ENCODE measurements at regions not wholly inside any gene's neighbourhood (a gene's known extent, or its start where the extent isn't known, plus 50 kb on each side); places are given as distances from the start of the nearest gene placed in this dataset.
"Not testable (repeated sequence)": the region's sequence is repeated elsewhere in the genome, so short reads cannot be mapped to it uniquely, and the experiment has no call there.

DNA sequence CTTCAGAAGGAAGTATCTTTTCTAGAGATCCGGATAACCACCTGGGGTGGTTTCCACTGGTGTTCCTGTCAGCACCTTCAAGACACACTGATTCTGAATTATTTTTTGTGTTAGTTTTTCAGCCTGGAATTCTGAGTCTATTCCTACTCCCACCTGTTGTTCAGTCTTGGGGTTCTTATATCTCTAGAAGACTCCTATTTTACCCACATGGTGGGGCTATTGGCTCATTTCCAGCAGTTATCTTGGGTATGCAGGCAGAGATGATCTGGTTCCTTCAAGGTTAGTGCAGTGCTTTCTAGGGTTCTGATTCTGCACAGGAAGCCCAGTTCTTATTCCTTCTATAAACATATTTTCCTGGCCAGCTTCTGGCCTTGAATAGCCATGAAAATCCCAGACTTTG, 175.6 kb upstream of the PDE7B start:
- H3K4me3 ChIP-seq, result no peak overlapping the region
- no peaks in the 10 kb centered on the region for H3K36me3 ChIP-seq
- H3K27me3 ChIP-seq, result no peaks in the 10 kb centered on the region
- in situ Hi-C loops (cut with MboI; ENCODE audit: low pct_ligation_motif_present in 1 of 4, low pct_unique_long_range_greater_than_20kb in 1 of 4, low sequenced_read_pairs in 3 of 4) (no loop called here), intact Hi-C loops (cut with DNase I; ENCODE audit: low total_unique reads) (no loop called here)
- H3K4me1 ChIP-seq, result no peaks in the 10 kb centered on the region
- no peaks in the 10 kb centered on the region for H3K9me3 ChIP-seq
- TF ChIP-seq, protein P1, sequence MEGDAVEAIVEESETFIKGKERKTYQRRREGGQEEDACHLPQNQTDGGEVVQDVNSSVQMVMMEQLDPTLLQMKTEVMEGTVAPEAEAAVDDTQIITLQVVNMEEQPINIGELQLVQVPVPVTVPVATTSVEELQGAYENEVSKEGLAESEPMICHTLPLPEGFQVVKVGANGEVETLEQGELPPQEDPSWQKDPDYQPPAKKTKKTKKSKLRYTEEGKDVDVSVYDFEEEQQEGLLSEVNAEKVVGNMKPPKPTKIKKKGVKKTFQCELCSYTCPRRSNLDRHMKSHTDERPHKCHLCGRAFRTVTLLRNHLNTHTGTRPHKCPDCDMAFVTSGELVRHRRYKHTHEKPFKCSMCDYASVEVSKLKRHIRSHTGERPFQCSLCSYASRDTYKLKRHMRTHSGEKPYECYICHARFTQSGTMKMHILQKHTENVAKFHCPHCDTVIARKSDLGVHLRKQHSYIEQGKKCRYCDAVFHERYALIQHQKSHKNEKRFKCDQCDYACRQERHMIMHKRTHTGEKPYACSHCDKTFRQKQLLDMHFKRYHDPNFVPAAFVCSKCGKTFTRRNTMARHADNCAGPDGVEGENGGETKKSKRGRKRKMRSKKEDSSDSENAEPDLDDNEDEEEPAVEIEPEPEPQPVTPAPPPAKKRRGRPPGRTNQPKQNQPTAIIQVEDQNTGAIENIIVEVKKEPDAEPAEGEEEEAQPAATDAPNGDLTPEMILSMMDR (IDR thresholded peaks at IDR 0.05), result no peak
- TF ChIP-seq POLR2A (IDR thresholded peaks at IDR 0.05) (no peak), EP300 (IDR thresholded peaks at IDR 0.05; ENCODE audit: low read depth) (no peak), POLR2AphosphoS5 (IDR thresholded peaks at IDR 0.05) (no peak)
- WGBS, 2 donors (ENCODE audit: low coverage in 1 of 2), result 33 to 40% methylated on average over 1 of the region's 1 CpG
- no peak overlapping the region for H3K27ac ChIP-seq
- DNase-seq, result no peak

GRCh38 chr6:135680964-135681913, 170.3 kb upstream of the PDE7B start:
- Histone ChIP-seq H3K4me3 (no peak overlapping the region), H3K36me3 (no peaks in the 10 kb centered on the region), H3K27ac (no peak overlapping the region), H3K9me3 (no peaks in the 10 kb centered on the region), H3K4me1 (no peaks in the 10 kb centered on the region), H3K27me3 (no peaks in the 10 kb centered on the region)
- TF ChIP-seq, protein P1 (IDR thresholded peaks at IDR 0.05), result no peak
- TF ChIP-seq POLR2A (IDR thresholded peaks at IDR 0.05) (no peak), POLR2AphosphoS5 (IDR thresholded peaks at IDR 0.05) (no peak), EP300 (IDR thresholded peaks at IDR 0.05; ENCODE audit: low read depth) (no peak)
- WGBS, 2 donors (ENCODE audit: low coverage in 1 of 2), result 40 to 62% methylated on average over 2 of the region's 2 CpGs
- in situ Hi-C loops (cut with MboI; ENCODE audit: low pct_ligation_motif_present in 1 of 4, low pct_unique_long_range_greater_than_20kb in 1 of 4, low sequenced_read_pairs in 3 of 4), result no loop called here
- intact Hi-C loops (cut with DNase I; ENCODE audit: low total_unique reads), result no loop called here
- no peak for DNase-seq

DNA sequence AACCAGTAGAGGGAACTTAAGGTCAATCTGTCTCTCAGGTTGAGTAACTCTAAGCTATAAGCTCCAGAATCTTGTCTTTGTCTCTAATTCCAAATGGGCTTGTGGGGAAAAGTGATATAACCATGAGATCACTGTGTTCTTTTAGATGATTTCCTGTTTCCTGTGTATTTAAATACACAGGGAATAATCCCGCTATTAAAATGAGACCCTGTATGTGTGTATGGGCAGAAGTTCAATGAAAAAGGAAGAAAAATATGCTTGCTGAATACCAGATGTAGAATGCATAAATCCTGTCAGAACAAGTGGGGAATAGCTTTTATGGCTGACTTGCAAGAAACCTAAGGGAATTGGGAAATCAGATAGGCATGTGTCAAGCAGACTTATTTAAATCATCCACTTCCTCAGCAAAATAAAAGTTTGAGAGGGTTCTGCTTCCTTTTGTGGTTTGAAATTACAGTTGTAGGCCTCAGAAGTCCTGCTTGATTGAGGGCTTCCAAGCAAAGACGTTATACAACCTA, 164.7 kb upstream of the PDE7B start:
- intact Hi-C loops (cut with DNase I; ENCODE audit: low total_unique reads) (no loop called here), in situ Hi-C loops (cut with MboI; ENCODE audit: low pct_ligation_motif_present in 1 of 4, low pct_unique_long_range_greater_than_20kb in 1 of 4, low sequenced_read_pairs in 3 of 4) (no loop called here)
- H3K9me3 ChIP-seq, result no peaks in the 10 kb centered on the region
- DNase-seq, result no peak
- no peak overlapping the region for H3K4me3 ChIP-seq
- peak overlapping the region in 1 of 4 donors; percentile 1 for H3K27ac ChIP-seq
- WGBS, 2 donors (ENCODE audit: low coverage in 1 of 2), result 33 to 53% methylated on average over 1 to 2 of the region's 2 CpGs
- no peak for TF ChIP-seq POLR2AphosphoS5 (IDR thresholded peaks at IDR 0.05)
- no peak for TF ChIP-seq EP300 (IDR thresholded peaks at IDR 0.05; ENCODE audit: low read depth)
- TF ChIP-seq, protein P1 (IDR thresholded peaks at IDR 0.05), result no peak
- no peak for TF ChIP-seq POLR2A (IDR thresholded peaks at IDR 0.05)
- H3K27me3 ChIP-seq, result no peaks in the 10 kb centered on the region
- no peaks in the 10 kb centered on the region for H3K36me3 ChIP-seq
- no peaks in the 10 kb centered on the region for H3K4me1 ChIP-seq

GRCh38 chr6:135688476-135688875, 163.0 kb upstream of the PDE7B start:
- intact Hi-C loops (cut with DNase I; ENCODE audit: low total_unique reads); H3K4me1 ChIP-seq; H3K4me3 ChIP-seq; H3K27me3 ChIP-seq; in situ Hi-C loops (cut with MboI; ENCODE audit: low pct_ligation_motif_present in 1 of 4, low pct_unique_long_range_greater_than_20kb in 1 of 4, low sequenced_read_pairs in 3 of 4); DNase-seq; H3K9me3 ChIP-seq; H3K27ac ChIP-seq; H3K36me3 ChIP-seq: not testable (repeated sequence)
- 81 to 86% methylated on average over 3 to 6 of the region's 6 CpGs for WGBS, 2 donors (ENCODE audit: low coverage in 1 of 2)
